IPS DF 6.9 (cell line): ENCODE measurements at regions not wholly inside any gene's neighbourhood (a gene's known extent, or its start where the extent isn't known, plus 50 kb on each side); places are given as distances from the start of the nearest gene placed in this dataset.

Source experiments
- DNase-seq: peaks from one replicate; pipeline ENCODE4 v3.0.0-alpha.2; 2013; ENCODE audit warnings: low read depth, low spot score
- H3K27ac ChIP-seq: one replicate; pipeline ENCODE4 v1.5.1; 2013; ENCODE audit warnings: low read length, control low read depth
- H3K27me3 ChIP-seq: 2 replicates; pipeline ENCODE4 v1.6.1; 2013; ENCODE audit warnings: mild to moderate bottlenecking, low read length; ENCODE audit not compliant: control insufficient read depth, insufficient read depth
- H3K36me3 ChIP-seq: 2 replicates; pipeline ENCODE4 v1.6.1; 2013; ENCODE audit warnings: low read length; ENCODE audit not compliant: control insufficient read depth, insufficient read depth
- H3K4me1 ChIP-seq: 2 replicates; pipeline ENCODE4 v1.6.1; 2013; ENCODE audit warnings: low read length; ENCODE audit not compliant: control insufficient read depth, insufficient read depth
- H3K4me3 ChIP-seq: 2 replicates; pipeline ENCODE4 v1.5.1; 2013; ENCODE audit warnings: mild to moderate bottlenecking, low read length
- H3K9me3 ChIP-seq: 2 replicates; pipeline ENCODE4 v1.6.1; 2013; ENCODE audit warnings: low read length, inconsistent platforms; ENCODE audit not compliant: control insufficient read depth, insufficient read depth
- WGBS: extraction: QIAGEN DNeasy Blood & Tissue Kit; methylation state at CpG from one replicate; pipeline ENCODE4 v1.1.7; 2013; ENCODE audit warnings: mixed read lengths, missing lambda C conversion rate; ENCODE audit not compliant: insufficient read length, insufficient coverage; 5-methylcytosine and 5-hydroxymethylcytosine counted together

DNA sequence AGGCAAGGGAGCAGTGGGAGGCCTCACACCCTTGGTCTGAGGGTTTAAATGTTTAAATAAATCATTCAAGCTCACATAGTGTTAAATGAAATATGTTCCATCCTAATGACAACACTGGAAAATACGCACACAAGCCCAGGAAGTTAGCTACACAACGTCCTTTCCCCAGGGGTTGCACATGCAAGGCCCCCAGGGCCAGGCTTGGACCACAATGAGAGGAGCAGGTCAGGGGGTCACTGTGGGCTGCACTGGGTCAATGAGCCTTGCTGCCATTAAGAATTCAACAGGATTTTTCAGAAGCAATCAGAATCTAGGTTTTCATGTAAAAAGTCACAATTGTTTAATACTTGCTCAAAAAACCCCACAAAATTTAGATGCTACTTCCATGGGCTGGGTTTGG lies 64.9 kb upstream of the ADCY1 start:
- Histone ChIP-seq H3K4me3 (no peak overlapping the region), H3K9me3 (no peaks in the 10 kb centered on the region), H3K4me1 (no peaks in the 10 kb centered on the region), H3K27me3 (no peaks in the 10 kb centered on the region), H3K27ac (no peak overlapping the region), H3K36me3 (no peaks in the 10 kb centered on the region)
- no peak for DNase-seq
- no CpG with 5 or more reads among the region's 2 CpGs for WGBS

GRCh38 chr7:45511721-45512597 lies 62.2 kb upstream of the ADCY1 start:
- Histone ChIP-seq H3K36me3 (no peaks in the 10 kb centered on the region), H3K27ac (no peak overlapping the region), H3K9me3 (no peaks in the 10 kb centered on the region), H3K27me3 (no peaks in the 10 kb centered on the region), H3K4me1 (no peaks in the 10 kb centered on the region), H3K4me3 (no peak overlapping the region)
- DNase-seq: no peak
- no CpG with 5 or more reads among the region's 7 CpGs for WGBS

DNA sequence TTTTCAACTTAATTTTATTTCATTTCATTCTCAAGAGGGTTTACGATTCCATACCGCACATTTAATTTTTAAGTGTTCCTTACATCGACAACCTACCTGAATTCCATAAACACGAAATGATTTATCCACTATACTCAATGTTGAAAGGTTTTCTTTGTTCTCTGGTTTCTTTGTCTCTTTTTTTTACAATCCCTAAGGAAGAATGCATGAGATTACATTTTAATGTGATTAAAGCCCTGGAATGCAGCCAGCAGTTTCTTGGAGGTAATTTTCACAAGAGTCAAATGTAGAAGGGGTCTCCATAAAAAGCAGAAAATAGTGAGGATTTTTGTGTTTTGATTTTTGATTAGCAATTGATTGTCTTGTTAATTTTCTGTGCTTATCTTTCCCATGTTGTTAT lies 59.2 kb upstream of the ADCY1 start:
- Histone ChIP-seq H3K36me3 (no peaks in the 10 kb centered on the region), H3K9me3 (no peaks in the 10 kb centered on the region), H3K4me1 (no peaks in the 10 kb centered on the region), H3K27ac (no peak overlapping the region), H3K27me3 (no peaks in the 10 kb centered on the region), H3K4me3 (no peak overlapping the region)
- DNase-seq: no peak
- WGBS: 100% methylated on average over 4 of the region's 4 CpGs

- H3K4me3 ChIP-seq: no peak overlapping the region
- no peaks in the 10 kb centered on the region for H3K9me3 ChIP-seq
- DNase-seq: no peak
- H3K36me3 ChIP-seq: no peaks in the 10 kb centered on the region
- H3K27ac ChIP-seq: no peak overlapping the region
- no peaks in the 10 kb centered on the region for H3K27me3 ChIP-seq
- H3K4me1 ChIP-seq: no peaks in the 10 kb centered on the region
These were observed 58.8 kb upstream of the ADCY1 start for GRCh38 chr7:45515346-45515745.
